Endothelial cell of umbilical vein (primary cell): ENCODE measurements at regions not wholly inside any gene's neighbourhood (a gene's known extent, or its start where the extent isn't known, plus 50 kb on each side); places are given as distances from the start of the nearest gene placed in this dataset.

Experiments
- CTCF ChIP-seq, 2 donors: IDR thresholded peaks; 1 replicate in 1 of 2; 2 replicates in 1 of 2; pipeline ENCODE4 v1.5.1; 2011; ENCODE audit warnings: low read length in 2 of 2, mild to moderate bottlenecking in 2 of 2, moderate library complexity in 2 of 2, control low read depth in 1 of 2, inconsistent platforms in 1 of 2, low read depth in 1 of 2; ENCODE audit not compliant: insufficient read depth in 1 of 2; ENCODE audit errors: extremely low read depth in 1 of 2
- EZH2 ChIP-seq: IDR thresholded peaks from 2 replicates; pipeline ENCODE4 v1.6.1; 2012; ENCODE audit warnings: borderline replicate concordance, low read depth, mild to moderate bottlenecking, moderate library complexity, low read length, inconsistent platforms; ENCODE audit not compliant: severe bottlenecking
- MAX ChIP-seq: IDR thresholded peaks from 2 replicates; pipeline ENCODE4 v1.6.1; 2011; ENCODE audit not compliant: insufficient read depth, insufficient read length
- MYC ChIP-seq: IDR thresholded peaks from one replicate; pipeline ENCODE4 v1.6.1; 2011; ENCODE audit warnings: mild to moderate bottlenecking, low read depth, low read length
- POLR2A ChIP-seq: IDR thresholded peaks from 2 replicates; pipeline ENCODE4 v1.6.1; 2012; ENCODE audit warnings: low read depth, mild to moderate bottlenecking, control low read depth, low read length

- TF ChIP-seq MYC, result no peak
- no peak for TF ChIP-seq CTCF (IDR thresholded peaks at IDR 0.05; ENCODE audit: extremely low read depth in 1 of 2, insufficient read depth in 1 of 2, low read depth in 1 of 2, low read length in 2 of 2)
- TF ChIP-seq MAX, result no peak
- TF ChIP-seq EZH2, result no peak
- TF ChIP-seq POLR2A, result no peak
These were observed 529.8 kb downstream of the DIPK2A start for GRCh38 chr3:144501467-144501866.
